ENCODE measurements at regions not wholly inside any gene's neighbourhood (a gene's known extent, or its start where the extent isn't known, plus 50 kb on each side); places are given as distances from the start of the nearest gene placed in this dataset.

- no peak for TF ChIP-seq CTCF (IDR thresholded peaks at IDR 0.05)
Observed at GRCh38 chr11:34823197-34823596, 93.0 kb downstream of the APIP start.

GRCh38 chr11:34819740-34820482 lies 96.3 kb downstream of the APIP start:
- no peak for TF ChIP-seq CTCF (IDR thresholded peaks at IDR 0.05)

- no peak for TF ChIP-seq CTCF (IDR thresholded peaks at IDR 0.05)
Observed at GRCh38 chr11:34816698-34817213, 99.4 kb downstream of the APIP start.

GRCh38 chr11:34812905-34813576 lies 103.1 kb downstream of the APIP start:
- no peak for TF ChIP-seq CTCF (IDR thresholded peaks at IDR 0.05)

GRCh38 chr11:34811858-34812257 lies 104.3 kb downstream of the APIP start:
- TF ChIP-seq CTCF (IDR thresholded peaks at IDR 0.05) = no peak

- TF ChIP-seq CTCF (IDR thresholded peaks at IDR 0.05) = no peak
Observed at GRCh38 chr11:34810107-34810562, 106.0 kb downstream of the APIP start.

GRCh38 chr11:34809191-34810106 lies 106.7 kb downstream of the APIP start:
- no peak for TF ChIP-seq CTCF (IDR thresholded peaks at IDR 0.05)

Data from LNCAP (cell line).